IPS-NIHi7 (cell line): ENCODE measurements at regions not wholly inside any gene's neighbourhood (a gene's known extent, or its start where the extent isn't known, plus 50 kb on each side); places are given as distances from the start of the nearest gene placed in this dataset.

Experiments used
- DNase-seq: peaks from one replicate; pipeline ENCODE4 v3.0.0; 2012; ENCODE audit warnings: mixed read lengths; ENCODE audit errors: extremely low spot score

GRCh38 chr10:2118201-2118600, 380.9 kb upstream of the ADARB2 start:
- no peak for DNase-seq

GRCh38 chr10:2117641-2118040, 380.3 kb upstream of the ADARB2 start:
- no peak for DNase-seq

GRCh38 chr10:2111965-2112364, 374.6 kb upstream of the ADARB2 start:
- DNase-seq, result peak; percentile 39

- DNase-seq, result no peak
Observed at GRCh38 chr10:2108496-2108895, 371.2 kb upstream of the ADARB2 start.

GRCh38 chr10:2106641-2107040, 369.3 kb upstream of the ADARB2 start:
- DNase-seq, result no peak

- no peak for DNase-seq
Observed at GRCh38 chr10:2099321-2099720, 362.0 kb upstream of the ADARB2 start.

- DNase-seq, result no peak
Observed at GRCh38 chr10:2097937-2098336, 360.6 kb upstream of the ADARB2 start.

- DNase-seq, result no peak
Observed at GRCh38 chr10:2094171-2094570, 356.8 kb upstream of the ADARB2 start.

- DNase-seq, result no peak
Observed at GRCh38 chr10:2083591-2083990, 346.3 kb upstream of the ADARB2 start.

- peak; percentile 66 for DNase-seq
Observed at GRCh38 chr10:2081501-2081900, 344.2 kb upstream of the ADARB2 start.

- no peak for DNase-seq
Observed at GRCh38 chr10:2079603-2080078, 342.3 kb upstream of the ADARB2 start.

- no peak for DNase-seq
Observed at GRCh38 chr10:2077231-2077630, 339.9 kb upstream of the ADARB2 start.

- peak; percentile 19 for DNase-seq
Observed at GRCh38 chr10:2076528-2076927, 339.2 kb upstream of the ADARB2 start.

GRCh38 chr10:2067015-2067414, 329.7 kb upstream of the ADARB2 start:
- DNase-seq, result no peak

- no peak for DNase-seq
Observed at GRCh38 chr10:2054728-2055127, 317.4 kb upstream of the ADARB2 start.

- no peak for DNase-seq
Observed at GRCh38 chr10:2053805-2054204, 316.5 kb upstream of the ADARB2 start.

- no peak for DNase-seq
Observed at GRCh38 chr10:2051108-2051507, 313.8 kb upstream of the ADARB2 start.

GRCh38 chr10:2049560-2049959, 312.2 kb upstream of the ADARB2 start:
- DNase-seq, result no peak

GRCh38 chr10:2048337-2048973, 311.1 kb upstream of the ADARB2 start:
- no peak for DNase-seq

- DNase-seq, result no peak
Observed at GRCh38 chr10:2047679-2048078, 310.4 kb upstream of the ADARB2 start.

GRCh38 chr10:2043379-2043778, 306.1 kb upstream of the ADARB2 start:
- DNase-seq, result no peak

- no peak for DNase-seq
Observed at GRCh38 chr10:2038036-2038435, 300.7 kb upstream of the ADARB2 start.

- DNase-seq, result no peak
Observed at GRCh38 chr10:2037246-2037645, 299.9 kb upstream of the ADARB2 start.

GRCh38 chr10:2036209-2036608, 298.9 kb upstream of the ADARB2 start:
- DNase-seq, result no peak
